ENCODE measurements at regions not wholly inside any gene's neighbourhood (a gene's known extent, or its start where the extent isn't known, plus 50 kb on each side); places are given as distances from the start of the nearest gene placed in this dataset.
A peak's percentile ranks its signal among the peaks of the same experiment; 100 is the strongest.

- DNase-seq: no peak
Observed at GRCh38 chr18:60664736-60665135, 292.2 kb upstream of the MC4R start.

DNA sequence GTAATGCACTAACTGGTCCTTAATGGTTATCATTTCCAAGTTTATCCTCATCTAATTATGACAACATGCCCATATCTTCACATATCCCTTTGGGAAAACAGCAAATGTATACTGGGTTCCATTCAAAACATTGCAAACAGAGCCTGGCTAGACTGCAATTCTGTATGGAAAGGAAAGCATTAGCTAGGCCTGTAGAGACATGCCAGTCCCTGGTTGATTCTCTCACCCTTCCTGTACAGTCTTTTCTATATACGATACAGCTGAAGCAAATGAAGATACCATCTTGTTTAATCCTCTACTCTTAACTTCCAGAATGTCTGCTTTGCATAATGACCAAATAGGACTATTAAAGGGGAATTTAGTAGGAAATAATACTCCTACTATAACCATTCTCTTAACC lies 294.4 kb upstream of the MC4R start:
- no peak for DNase-seq

DNA sequence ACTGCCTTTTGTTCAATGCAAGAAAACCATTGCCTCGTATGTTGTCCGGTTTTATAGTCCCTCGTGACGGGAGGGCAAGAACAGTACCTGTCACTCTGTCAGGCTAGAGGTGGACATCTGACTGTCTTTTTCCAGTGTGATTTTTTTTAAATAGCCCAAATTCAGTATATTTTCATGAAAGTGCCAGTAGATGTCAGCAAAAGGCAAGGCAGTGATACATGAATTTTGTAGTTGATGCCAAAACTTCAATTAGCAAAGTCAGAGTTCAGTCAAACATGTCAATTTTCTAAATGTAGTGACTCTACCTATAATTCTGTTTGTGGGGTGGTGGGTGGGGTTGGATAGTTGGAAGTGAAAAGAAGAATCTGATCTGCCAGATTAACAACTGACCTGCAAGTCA lies 296.0 kb upstream of the MC4R start:
- DNase-seq: no peak

DNA sequence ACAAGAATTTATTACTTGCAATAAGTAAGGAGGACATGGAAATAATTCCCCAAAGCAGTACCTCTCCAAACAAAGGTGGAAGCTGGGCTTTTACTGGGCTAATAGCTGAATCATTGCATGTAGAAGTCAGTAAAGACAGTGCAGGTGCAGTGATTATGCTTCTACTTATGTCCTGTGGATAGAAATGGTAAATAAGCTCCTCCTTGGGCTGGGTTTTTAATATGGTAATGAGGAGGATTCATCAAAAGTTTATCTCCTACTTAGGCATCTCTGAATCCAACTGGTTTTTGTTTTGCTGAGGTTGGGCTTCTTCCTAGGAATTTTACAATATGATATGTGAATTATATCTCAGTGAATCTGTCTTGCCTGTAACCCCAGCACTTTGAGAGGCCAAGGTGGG lies 297.4 kb upstream of the MC4R start:
- no peak for DNase-seq

DNA sequence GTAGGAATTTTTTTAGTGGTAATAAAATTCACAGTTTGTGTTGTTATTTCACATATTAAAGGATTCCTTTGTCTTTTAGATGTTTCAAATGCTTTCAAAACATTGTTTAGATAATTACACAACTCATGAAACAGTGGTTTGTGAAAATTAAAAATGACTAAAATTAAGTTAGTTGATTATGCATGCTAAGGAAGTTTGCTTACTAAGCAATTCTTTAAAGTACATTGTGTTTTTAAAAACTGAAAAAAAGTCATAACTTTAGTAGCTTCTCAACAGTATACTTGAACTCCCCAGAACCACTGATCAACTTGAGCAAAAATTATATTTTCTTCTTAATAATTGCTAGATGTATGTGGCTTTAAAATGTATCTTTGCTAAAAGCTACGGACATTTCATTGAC lies 298.4 kb upstream of the MC4R start:
- no peak for DNase-seq

- DNase-seq: no peak
Observed at GRCh38 chr18:60675126-60675525, 302.6 kb upstream of the MC4R start.

DNA sequence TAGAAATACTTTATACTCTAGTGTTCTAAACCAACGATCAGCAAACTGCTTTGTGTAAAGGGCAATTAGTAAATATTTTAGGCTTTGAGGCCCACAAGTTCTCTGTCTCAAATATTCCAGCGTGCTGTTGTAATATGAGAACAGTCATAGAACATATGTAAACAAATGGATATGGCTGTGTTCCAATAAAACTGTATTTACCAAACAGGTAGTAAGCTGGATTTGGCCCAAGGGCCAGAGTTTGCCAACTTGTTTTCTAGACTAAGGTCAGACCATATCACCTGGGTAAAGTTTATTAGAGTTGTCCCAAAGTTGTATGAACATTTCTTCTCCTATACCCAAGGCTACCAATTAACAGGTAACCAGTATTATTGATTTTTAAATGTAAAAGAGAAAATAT lies 303.2 kb upstream of the MC4R start:
- DNase-seq: no peak

- DNase-seq: no peak
Observed at GRCh38 chr18:60676815-60677214, 304.2 kb upstream of the MC4R start.

DNA sequence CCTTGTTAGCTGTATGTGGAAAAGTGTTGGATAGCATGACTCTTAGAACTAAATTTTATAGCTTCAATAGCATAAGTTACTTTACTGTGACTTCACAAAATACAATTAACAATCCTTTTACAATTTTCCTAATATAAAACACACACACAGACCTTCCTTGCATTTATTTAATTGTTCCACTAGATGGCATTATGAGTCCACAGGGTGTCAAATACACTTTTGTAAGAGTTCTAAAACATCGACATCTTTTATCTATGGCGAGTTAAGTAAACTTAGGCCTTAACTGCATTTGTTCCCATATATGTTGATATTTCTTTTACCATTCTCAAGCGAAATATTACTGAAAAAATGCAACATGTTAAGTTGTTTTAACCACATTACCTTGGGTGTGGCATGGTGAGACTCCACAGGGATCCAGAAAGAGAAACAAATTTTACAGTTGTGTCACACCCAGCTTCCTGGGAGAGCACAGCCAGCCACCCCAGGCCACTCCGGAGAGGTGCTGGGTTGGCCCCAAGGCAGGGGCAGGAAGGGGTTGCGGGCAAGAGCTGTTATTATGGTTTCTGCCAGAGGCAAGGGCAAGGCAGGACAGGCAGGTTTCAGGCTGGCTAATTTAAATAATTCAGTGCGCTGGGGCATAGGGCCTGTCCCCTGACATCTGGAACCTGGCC lies 312.4 kb upstream of the MC4R start:
- DNase-seq: peak; percentile 3 to 23 (median 22)

- DNase-seq: no peak
Observed at GRCh38 chr18:60686142-60686541, 313.6 kb upstream of the MC4R start.

DNA sequence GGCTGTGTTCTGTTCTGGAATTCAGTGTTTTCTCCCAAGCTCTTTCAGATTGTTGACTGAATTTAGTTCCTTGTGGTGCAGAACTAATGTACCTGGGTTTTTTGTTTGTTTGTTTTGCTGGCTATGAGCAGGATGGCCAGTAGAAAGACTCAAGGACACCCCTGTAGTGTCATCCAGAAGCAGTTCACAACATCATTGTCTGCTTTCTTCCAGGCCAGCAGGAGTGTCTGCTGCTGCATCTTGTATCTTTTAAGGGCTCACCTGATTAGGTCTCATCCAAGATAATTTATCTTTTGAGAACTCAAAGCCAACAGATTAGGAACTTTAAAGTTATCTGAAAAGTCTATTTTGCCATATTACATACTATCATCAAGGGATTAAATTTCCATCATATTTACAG lies 318.5 kb upstream of the MC4R start:
- no peak for DNase-seq

DNA sequence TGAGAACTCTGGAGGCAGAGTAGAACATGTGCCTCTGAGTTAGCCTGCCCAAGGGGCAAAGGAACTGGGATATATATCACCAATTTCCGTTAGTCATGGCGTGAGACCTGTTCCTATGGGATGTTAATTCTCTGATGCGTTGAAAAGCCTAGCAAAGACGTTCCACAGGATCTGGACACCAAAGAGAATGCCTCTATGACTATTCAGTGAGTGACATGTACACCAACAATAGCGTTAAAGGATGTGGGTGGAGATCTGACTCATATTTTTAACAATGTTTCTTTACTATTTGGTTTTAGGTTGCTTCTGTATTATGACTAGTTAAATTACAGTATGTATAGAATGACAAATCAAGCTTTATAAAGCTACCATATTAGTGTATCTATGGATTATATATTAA lies 320.9 kb upstream of the MC4R start:
- DNase-seq: no peak

DNA sequence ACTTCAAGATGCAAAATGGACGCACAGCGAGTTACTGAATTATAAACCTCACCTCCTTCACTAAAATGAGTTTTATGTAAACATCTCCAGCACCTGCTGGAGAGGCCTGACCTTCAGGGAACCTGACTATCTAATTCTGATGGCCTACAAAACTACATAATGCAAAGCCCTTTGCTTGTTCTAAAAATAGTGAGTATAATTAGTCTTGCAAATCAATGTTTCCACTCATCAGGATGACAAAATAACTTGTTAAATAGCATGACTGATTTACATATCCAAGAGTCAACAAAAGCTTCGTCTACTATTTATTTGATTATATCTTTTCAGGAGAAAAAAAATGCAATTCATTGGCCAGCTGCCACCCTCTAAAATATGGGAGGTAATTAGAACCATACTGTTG lies 326.3 kb upstream of the MC4R start:
- DNase-seq: no peak

DNA sequence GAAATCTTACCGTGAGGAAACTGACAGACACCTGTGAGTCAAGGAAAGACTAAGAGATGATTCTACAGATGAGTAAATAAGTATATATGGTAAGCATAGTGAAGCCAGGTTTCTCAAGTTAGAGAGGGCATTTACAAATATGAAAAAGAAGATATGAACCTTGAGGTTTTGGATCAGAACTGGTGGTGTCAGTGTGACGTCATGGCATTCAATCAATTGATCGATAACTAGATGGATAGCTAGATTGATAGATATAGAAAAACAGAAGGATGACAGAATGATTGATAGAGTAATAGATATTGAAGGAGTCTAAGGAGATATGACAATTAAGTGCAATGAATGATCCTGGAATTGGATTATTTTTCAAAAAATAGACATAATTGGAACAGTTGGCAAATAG lies 350.2 kb upstream of the MC4R start:
- DNase-seq: no peak

- DNase-seq: no peak
Observed at GRCh38 chr18:60732143-60732542, 359.6 kb upstream of the MC4R start.

DNA sequence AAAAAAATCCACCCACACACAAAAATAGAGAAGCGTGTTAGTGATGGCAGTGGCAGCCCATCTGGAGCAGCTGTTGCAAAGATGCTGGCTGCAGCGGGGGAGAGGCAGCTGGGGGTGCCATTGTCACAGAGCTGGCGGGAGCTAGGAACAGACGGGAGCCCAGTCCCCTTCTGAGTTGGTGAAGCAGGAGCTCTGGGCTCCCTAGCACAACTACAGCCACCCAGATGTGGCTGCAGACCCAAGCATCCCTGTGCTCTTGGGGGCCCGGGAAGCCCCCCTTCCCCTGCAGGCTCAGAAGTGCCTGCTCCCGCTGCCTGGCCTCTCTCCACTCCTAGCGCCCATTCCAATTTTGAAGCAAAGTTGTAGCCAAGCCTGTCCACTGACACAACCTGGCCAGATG lies 366.6 kb upstream of the MC4R start:
- DNase-seq: no peak

GRCh38 chr18:60740313-60740712 lies 367.7 kb upstream of the MC4R start:
- DNase-seq: no peak

DNA sequence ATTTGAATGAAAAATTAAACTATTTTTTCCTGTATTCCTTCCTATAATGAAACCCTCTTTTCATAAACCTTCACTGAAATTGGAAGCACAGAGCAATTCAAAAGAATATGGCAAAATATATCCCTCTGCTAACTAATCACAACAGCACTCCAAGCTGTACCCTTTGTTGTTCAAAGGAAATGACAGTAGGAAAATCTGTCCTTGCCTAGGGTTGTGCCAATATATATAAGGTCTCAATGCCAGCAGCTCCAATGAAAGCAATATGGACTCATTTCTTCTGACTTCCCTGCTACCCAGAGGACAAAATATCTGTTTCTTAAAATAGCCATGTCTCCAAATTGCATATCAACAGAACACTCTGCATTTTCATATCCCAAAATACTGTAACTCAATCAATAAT lies 373.9 kb upstream of the MC4R start:
- no peak for DNase-seq

GRCh38 chr18:60746919-60747318 lies 374.3 kb upstream of the MC4R start:
- DNase-seq: no peak

- no peak for DNase-seq
Observed at GRCh38 chr18:60753753-60754152, 381.2 kb upstream of the MC4R start.

DNA sequence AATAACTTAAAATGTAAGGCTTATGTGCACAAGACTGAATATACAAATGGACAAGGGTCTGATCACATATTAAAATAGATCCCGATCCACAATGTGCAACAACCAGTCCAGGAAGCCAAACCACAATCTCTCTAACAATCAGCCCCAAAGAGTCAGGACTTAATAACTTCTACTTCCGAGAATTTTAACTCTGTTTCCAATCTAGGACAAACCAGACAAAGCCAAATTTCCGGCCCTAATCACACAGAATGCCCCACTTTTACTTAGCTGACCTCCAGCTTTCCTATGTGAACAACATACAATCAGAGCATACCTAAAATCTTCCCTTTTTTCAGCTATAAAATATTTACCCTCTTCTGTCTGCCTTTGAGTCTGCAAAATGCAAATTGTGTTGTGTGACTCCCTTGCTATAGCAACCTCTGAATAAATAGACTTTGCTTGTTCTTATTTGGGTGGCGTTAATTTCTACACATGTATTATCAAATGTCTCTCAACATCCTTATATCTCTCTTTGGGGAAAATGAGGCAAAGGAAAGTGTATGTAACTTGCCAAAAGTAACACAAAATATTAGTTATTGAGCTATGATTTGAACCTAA lies 381.9 kb upstream of the MC4R start:
- no peak for DNase-seq

GRCh38 chr18:60755134-60755533 lies 382.6 kb upstream of the MC4R start:
- no peak for DNase-seq

- DNase-seq: no peak
Observed at GRCh38 chr18:60775978-60776377, 403.4 kb upstream of the MC4R start.

DNA sequence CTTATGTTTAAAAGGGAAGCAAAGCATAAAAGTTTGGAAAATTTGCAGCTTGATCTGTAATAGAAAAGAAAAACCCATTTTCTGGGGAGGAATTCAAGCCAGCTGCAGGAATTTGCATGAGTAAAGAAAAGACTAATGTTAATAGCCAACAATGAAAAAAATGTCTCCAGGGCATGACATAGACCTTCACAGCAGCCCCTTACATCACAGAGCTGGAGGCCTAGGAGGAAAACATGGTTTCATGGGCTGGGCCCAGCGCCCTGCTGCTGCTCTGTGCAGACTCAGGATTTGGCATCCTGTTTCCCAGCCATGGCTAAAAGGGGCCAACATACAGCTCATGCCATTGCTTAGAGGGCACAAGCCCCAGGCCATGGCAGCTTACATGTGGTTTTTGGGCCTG lies 411.6 kb upstream of the MC4R start:
- no peak for DNase-seq

DNA sequence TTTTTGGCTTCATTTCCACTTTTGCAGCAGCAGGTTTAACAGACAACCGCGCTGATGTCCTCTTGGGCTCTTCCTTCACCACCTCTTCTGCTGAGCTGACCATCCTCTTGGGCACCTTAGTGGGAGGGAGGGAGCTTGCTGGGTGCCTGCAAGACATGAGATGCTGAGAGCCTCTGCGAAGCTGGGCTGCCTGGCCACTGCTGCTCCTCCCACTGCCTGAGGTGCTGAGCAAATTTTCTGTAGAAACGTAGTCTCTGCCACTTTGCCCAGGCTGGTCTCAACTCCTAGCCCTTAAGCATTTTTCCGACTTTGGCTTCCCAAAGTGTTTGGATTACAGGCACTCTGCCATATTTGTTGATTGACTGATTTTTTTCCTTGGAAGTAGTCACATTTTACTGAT lies 422.2 kb upstream of the MC4R start:
- DNase-seq: no peak

Measured in suppressor macrophage treated with lipopolysaccharide for 1 hour (primary cell).